ENCODE measurements at regions not wholly inside any gene's neighbourhood (a gene's known extent, or its start where the extent isn't known, plus 50 kb on each side); places are given as distances from the start of the nearest gene placed in this dataset.

GRCh38 chr14:95034788-95035187 lies 122.5 kb downstream of the DICER1 start:
- no peak for DNase-seq (ENCODE audit: low spot score)

- DNase-seq (ENCODE audit: low spot score): no peak
These were observed 123.4 kb downstream of the DICER1 start for GRCh38 chr14:95033682-95034632.

- no peak for DNase-seq (ENCODE audit: low spot score)
These were observed 124.3 kb downstream of the DICER1 start for GRCh38 chr14:95033031-95033430.

- DNase-seq (ENCODE audit: low spot score): no peak
These were observed 130.4 kb downstream of the DICER1 start for GRCh38 chr14:95026851-95027463.

GRCh38 chr14:95025941-95026340 lies 131.4 kb downstream of the DICER1 start:
- no peak for DNase-seq (ENCODE audit: low spot score)

GRCh38 chr14:95025218-95025617 lies 132.1 kb downstream of the DICER1 start:
- no peak for DNase-seq (ENCODE audit: low spot score)

GRCh38 chr14:95024380-95024779 lies 132.9 kb downstream of the DICER1 start:
- DNase-seq (ENCODE audit: low spot score): no peak

- no peak for DNase-seq (ENCODE audit: low spot score)
These were observed 133.4 kb downstream of the DICER1 start for GRCh38 chr14:95023886-95024285.

- DNase-seq (ENCODE audit: low spot score): no peak
These were observed 134.2 kb downstream of the DICER1 start for GRCh38 chr14:95023115-95023514.

- no peak for DNase-seq (ENCODE audit: low spot score)
These were observed 135.7 kb downstream of the DICER1 start for GRCh38 chr14:95021588-95021987.

GRCh38 chr14:95018821-95019220 lies 138.5 kb downstream of the DICER1 start:
- no peak for DNase-seq (ENCODE audit: low spot score)

GRCh38 chr14:95015046-95015445 lies 142.3 kb downstream of the DICER1 start:
- no peak for DNase-seq (ENCODE audit: low spot score)

- no peak for DNase-seq (ENCODE audit: low spot score)
These were observed 143.3 kb downstream of the DICER1 start for GRCh38 chr14:95014036-95014435.

GRCh38 chr14:95011445-95012006 lies 145.8 kb downstream of the DICER1 start:
- DNase-seq (ENCODE audit: low spot score): no peak

GRCh38 chr14:95008445-95009217 lies 148.7 kb downstream of the DICER1 start:
- DNase-seq (ENCODE audit: low spot score): no peak

GRCh38 chr14:95007921-95008320 lies 149.4 kb downstream of the DICER1 start:
- no peak for DNase-seq (ENCODE audit: low spot score)

- no peak for DNase-seq (ENCODE audit: low spot score)
These were observed 150.8 kb downstream of the DICER1 start for GRCh38 chr14:95006479-95006878.

- DNase-seq (ENCODE audit: low spot score): no peak
These were observed 151.3 kb downstream of the DICER1 start for GRCh38 chr14:95006051-95006450.

- no peak for DNase-seq (ENCODE audit: low spot score)
These were observed 154.0 kb downstream of the DICER1 start for GRCh38 chr14:95003099-95003960.

- no peak for DNase-seq (ENCODE audit: low spot score)
These were observed 158.6 kb downstream of the DICER1 start for GRCh38 chr14:94998685-94999084.

GRCh38 chr14:94998110-94998509 lies 159.2 kb downstream of the DICER1 start:
- DNase-seq (ENCODE audit: low spot score): no peak
